ENCODE measurements at regions not wholly inside any gene's neighbourhood (a gene's known extent, or its start where the extent isn't known, plus 50 kb on each side); places are given as distances from the start of the nearest gene placed in this dataset.

- TF ChIP-seq FOS (IDR thresholded peaks at IDR 0.05; ENCODE audit: extremely low read depth, insufficient read length) (no peak), CTCF (IDR thresholded peaks at IDR 0.05 in 2 of 3, conservative IDR thresholded peaks at IDR 0.05 in 1 of 3; ENCODE audit: insufficient read depth in 2 of 3, low read depth in 1 of 3, low read length in 3 of 3) (no peak), U2AF2 (optimal IDR thresholded peaks at IDR 0.05; ENCODE audit: low read depth, low read length) (no peak)
- TF ChIP-seq, protein P1, sequence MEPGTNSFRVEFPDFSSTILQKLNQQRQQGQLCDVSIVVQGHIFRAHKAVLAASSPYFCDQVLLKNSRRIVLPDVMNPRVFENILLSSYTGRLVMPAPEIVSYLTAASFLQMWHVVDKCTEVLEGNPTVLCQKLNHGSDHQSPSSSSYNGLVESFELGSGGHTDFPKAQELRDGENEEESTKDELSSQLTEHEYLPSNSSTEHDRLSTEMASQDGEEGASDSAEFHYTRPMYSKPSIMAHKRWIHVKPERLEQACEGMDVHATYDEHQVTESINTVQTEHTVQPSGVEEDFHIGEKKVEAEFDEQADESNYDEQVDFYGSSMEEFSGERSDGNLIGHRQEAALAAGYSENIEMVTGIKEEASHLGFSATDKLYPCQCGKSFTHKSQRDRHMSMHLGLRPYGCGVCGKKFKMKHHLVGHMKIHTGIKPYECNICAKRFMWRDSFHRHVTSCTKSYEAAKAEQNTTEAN (CRISPR knock-in tag; IDR thresholded peaks at IDR 0.05), result no peak
Observed at GRCh38 chr1:170318141-170318540, 172.4 kb downstream of the NTMT2 start.
